MCF 10A (cell line): ENCODE measurements at regions not wholly inside any gene's neighbourhood (a gene's known extent, or its start where the extent isn't known, plus 50 kb on each side); places are given as distances from the start of the nearest gene placed in this dataset.

Source experiments
- BruUV-seq: library from RNA; stranded (reverse); fragments of 400-500 nt; replicated peaks from 2 replicates; lab custom pipeline; 2021; lab: Mats Ljungman, UMichigan
- CTCF ChIA-PET: fragments of 300-600 bp; sonication (Branson Sonifier 250); formaldehyde crosslinking; extraction: SDS; loops from one replicate; lab custom pipeline; 2021; ENCODE audit warnings: antibody characterized with exemption, inconsistent platforms; lab: Yijun Ruan, JAX
- POLR2A ChIA-PET: fragments of 300-600, 350-650 bp; sonication (Branson Sonifier 250); formaldehyde crosslinking; extraction: SDS; loops from one replicate; lab custom pipeline; 2020; ENCODE audit warnings: antibody characterized with exemption, inconsistent platforms; lab: Yijun Ruan, JAX
- DNase-seq: peaks from one replicate; pipeline ENCODE4 v3.0.0-alpha.2; 2018; ENCODE audit not compliant: unreplicated experiment
- H3K27ac Mint-ChIP-seq: one replicate; pipeline ENCODE4 v1.8.0; 2022; ENCODE audit warnings: mild to moderate bottlenecking, low read depth, mixed read lengths; ENCODE audit not compliant: unreplicated experiment
- H3K27me3 Mint-ChIP-seq: one replicate; pipeline ENCODE4 v1.8.0; 2022; ENCODE audit warnings: mixed read lengths; ENCODE audit not compliant: insufficient read depth, unreplicated experiment
- H3K36me3 Mint-ChIP-seq: one replicate; pipeline ENCODE4 v1.8.0; 2022; ENCODE audit warnings: mild to moderate bottlenecking, moderate library complexity, mixed read lengths; ENCODE audit not compliant: insufficient read depth, unreplicated experiment
- H3K4me1 Mint-ChIP-seq: one replicate; pipeline ENCODE4 v1.8.0; 2022; ENCODE audit warnings: mixed read lengths; ENCODE audit not compliant: insufficient read depth, unreplicated experiment
- H3K4me3 Mint-ChIP-seq: one replicate; pipeline ENCODE4 v1.8.0; 2022; ENCODE audit warnings: mild to moderate bottlenecking, moderate library complexity, mixed read lengths; ENCODE audit not compliant: unreplicated experiment
- H3K9me3 Mint-ChIP-seq: one replicate; pipeline ENCODE4 v1.8.0; 2022; ENCODE audit warnings: mixed read lengths; ENCODE audit not compliant: unreplicated experiment
- CTCF ChIP-seq: fragments of 200-600 bp; IDR thresholded peaks from one replicate; pipeline ENCODE4 v1.8.0; 2022; ENCODE audit warnings: antibody characterized with exemption, mild to moderate bottlenecking; ENCODE audit not compliant: unreplicated experiment
- intact Hi-C: fragments of 100-400 bp; cut with micrococcal nuclease; formaldehyde crosslinking; loops from 2 replicates; pipeline ENCODE4 v1.14.1; 2022

GRCh38 chr4:127425851-127426250 lies 206.9 kb upstream of the INTU start:
- TF ChIP-seq CTCF = no peak
- no peaks in the 10 kb centered on the region for H3K9me3 Mint-ChIP-seq
- H3K36me3 Mint-ChIP-seq = no peaks in the 10 kb centered on the region
- no peaks in the 10 kb centered on the region for H3K4me1 Mint-ChIP-seq
- ChIA-PET POLR2A (interaction anchor here (0.6 kb wide), 1 partner anchor 173 kb away, joined by 3 read pairs; no protein-coding TSS in a partner anchor), CTCF (interaction anchor here (0.7 to 0.8 kb wide), 2 partner anchors 11 to 23 kb away, joined by 3 read pairs; no protein-coding TSS in a partner anchor)
- H3K27me3 Mint-ChIP-seq = no peaks in the 10 kb centered on the region
- no peak for DNase-seq
- intact Hi-C loops = no loop called here
- no peak overlapping the region for H3K4me3 Mint-ChIP-seq
- no TSS peak for BruUV-seq
- H3K27ac Mint-ChIP-seq = no peak overlapping the region

- Mint-ChIP-seq H3K4me1 (no peaks in the 10 kb centered on the region), H3K27me3 (no peaks in the 10 kb centered on the region), H3K27ac (no peak overlapping the region), H3K9me3 (no peaks in the 10 kb centered on the region), H3K36me3 (no peaks in the 10 kb centered on the region), H3K4me3 (no peak overlapping the region)
- intact Hi-C loops = no loop called here
- no peak for TF ChIP-seq CTCF
- CTCF ChIA-PET = interaction anchor here (0.5 kb wide), 1 partner anchor 836 kb away, joined by 7 read pairs; no protein-coding TSS in a partner anchor
- no TSS peak for BruUV-seq
- DNase-seq = no peak
- POLR2A ChIA-PET = interaction anchor here (0.6 kb wide), 1 partner anchor 311 kb away, joined by 3 read pairs; no protein-coding TSS in a partner anchor
Observed at GRCh38 chr4:127441571-127441970, 191.2 kb upstream of the INTU start.

- BruUV-seq = no TSS peak
- no peaks in the 10 kb centered on the region for H3K9me3 Mint-ChIP-seq
- TF ChIP-seq CTCF = no peak
- no peaks in the 10 kb centered on the region for H3K27me3 Mint-ChIP-seq
- POLR2A ChIA-PET = no interaction called here
- no peak overlapping the region for H3K27ac Mint-ChIP-seq
- DNase-seq = no peak
- CTCF ChIA-PET = no interaction called here
- no peak overlapping the region for H3K4me3 Mint-ChIP-seq
- H3K4me1 Mint-ChIP-seq = no peaks in the 10 kb centered on the region
- no peaks in the 10 kb centered on the region for H3K36me3 Mint-ChIP-seq
- intact Hi-C loops = no loop called here
Observed at GRCh38 chr4:127445471-127445870, 187.3 kb upstream of the INTU start.

GRCh38 chr4:127446427-127446885 lies 186.3 kb upstream of the INTU start:
- CTCF ChIA-PET = no interaction called here
- intact Hi-C loops = no loop called here
- Mint-ChIP-seq H3K9me3 (no peaks in the 10 kb centered on the region), H3K4me3 (no peak overlapping the region), H3K4me1 (no peaks in the 10 kb centered on the region), H3K27me3 (no peaks in the 10 kb centered on the region), H3K27ac (no peak overlapping the region), H3K36me3 (no peaks in the 10 kb centered on the region)
- BruUV-seq = no TSS peak
- DNase-seq = no peak
- POLR2A ChIA-PET = no interaction called here
- no peak for TF ChIP-seq CTCF
